ENCODE measurements at regions not wholly inside any gene's neighbourhood (a gene's known extent, or its start where the extent isn't known, plus 50 kb on each side); places are given as distances from the start of the nearest gene placed in this dataset.
"Not testable (repeated sequence)": the region's sequence is repeated elsewhere in the genome, so short reads cannot be mapped to it uniquely, and the experiment has no call there.

- no peak for DNase-seq (ENCODE audit: low spot score)
Observed at GRCh38 chr18:38297910-38298309, 732.3 kb upstream of the CELF4 start.

GRCh38 chr18:38290229-38290628 is 724.6 kb upstream of the CELF4 start:
- no peak for DNase-seq (ENCODE audit: low spot score)

GRCh38 chr18:38284972-38285371 is 719.4 kb upstream of the CELF4 start:
- DNase-seq (ENCODE audit: low spot score) = no peak

GRCh38 chr18:38263066-38263465 is 697.5 kb upstream of the CELF4 start:
- DNase-seq (ENCODE audit: low spot score) = no peak

- no peak for DNase-seq (ENCODE audit: low spot score)
Observed at GRCh38 chr18:38262661-38263060, 697.1 kb upstream of the CELF4 start.

- no peak for DNase-seq (ENCODE audit: low spot score)
Observed at GRCh38 chr18:38257661-38258060, 692.1 kb upstream of the CELF4 start.

- DNase-seq (ENCODE audit: low spot score) = no peak
Observed at GRCh38 chr18:38256366-38256765, 690.8 kb upstream of the CELF4 start.

- DNase-seq (ENCODE audit: low spot score) = no peak
Observed at GRCh38 chr18:38250971-38251370, 685.4 kb upstream of the CELF4 start.

GRCh38 chr18:38244480-38244879 is 678.9 kb upstream of the CELF4 start:
- no peak for DNase-seq (ENCODE audit: low spot score)

- DNase-seq (ENCODE audit: low spot score) = no peak
Observed at GRCh38 chr18:38243291-38243690, 677.7 kb upstream of the CELF4 start.

- DNase-seq (ENCODE audit: low spot score) = no peak
Observed at GRCh38 chr18:38241736-38242135, 676.1 kb upstream of the CELF4 start.

GRCh38 chr18:38241216-38241615 is 675.6 kb upstream of the CELF4 start:
- DNase-seq (ENCODE audit: low spot score) = no peak

GRCh38 chr18:38239606-38240005 is 674.0 kb upstream of the CELF4 start:
- no peak for DNase-seq (ENCODE audit: low spot score)

- DNase-seq (ENCODE audit: low spot score) = no peak
Observed at GRCh38 chr18:38237796-38238195, 672.2 kb upstream of the CELF4 start.

GRCh38 chr18:38221476-38222100 is 656.0 kb upstream of the CELF4 start:
- DNase-seq (ENCODE audit: low spot score) = no peak

GRCh38 chr18:38198956-38199355 is 633.4 kb upstream of the CELF4 start:
- no peak for DNase-seq (ENCODE audit: low spot score)

- no peak for DNase-seq (ENCODE audit: low spot score)
Observed at GRCh38 chr18:38198526-38198925, 632.9 kb upstream of the CELF4 start.

GRCh38 chr18:38186491-38186890 is 620.9 kb upstream of the CELF4 start:
- DNase-seq (ENCODE audit: low spot score) = no peak

- no peak for DNase-seq (ENCODE audit: low spot score)
Observed at GRCh38 chr18:38174594-38174993, 609.0 kb upstream of the CELF4 start.

- no peak for DNase-seq (ENCODE audit: low spot score)
Observed at GRCh38 chr18:38174173-38174572, 608.6 kb upstream of the CELF4 start.

GRCh38 chr18:38170845-38171244 is 605.2 kb upstream of the CELF4 start:
- DNase-seq (ENCODE audit: low spot score) = no peak

- DNase-seq (ENCODE audit: low spot score) = no peak
Observed at GRCh38 chr18:38167623-38168022, 602.0 kb upstream of the CELF4 start.

GRCh38 chr18:38153116-38153515 is 587.5 kb upstream of the CELF4 start:
- DNase-seq (ENCODE audit: low spot score) = not testable (repeated sequence)

- DNase-seq (ENCODE audit: low spot score) = no peak
Observed at GRCh38 chr18:38116716-38117115, 551.1 kb upstream of the CELF4 start.

GRCh38 chr18:38115201-38115600 is 549.6 kb upstream of the CELF4 start:
- DNase-seq (ENCODE audit: low spot score) = no peak

All from globus pallidus (tissue), 1 donor.